ENCODE measurements at regions not wholly inside any gene's neighbourhood (a gene's known extent, or its start where the extent isn't known, plus 50 kb on each side); places are given as distances from the start of the nearest gene placed in this dataset.

DNA sequence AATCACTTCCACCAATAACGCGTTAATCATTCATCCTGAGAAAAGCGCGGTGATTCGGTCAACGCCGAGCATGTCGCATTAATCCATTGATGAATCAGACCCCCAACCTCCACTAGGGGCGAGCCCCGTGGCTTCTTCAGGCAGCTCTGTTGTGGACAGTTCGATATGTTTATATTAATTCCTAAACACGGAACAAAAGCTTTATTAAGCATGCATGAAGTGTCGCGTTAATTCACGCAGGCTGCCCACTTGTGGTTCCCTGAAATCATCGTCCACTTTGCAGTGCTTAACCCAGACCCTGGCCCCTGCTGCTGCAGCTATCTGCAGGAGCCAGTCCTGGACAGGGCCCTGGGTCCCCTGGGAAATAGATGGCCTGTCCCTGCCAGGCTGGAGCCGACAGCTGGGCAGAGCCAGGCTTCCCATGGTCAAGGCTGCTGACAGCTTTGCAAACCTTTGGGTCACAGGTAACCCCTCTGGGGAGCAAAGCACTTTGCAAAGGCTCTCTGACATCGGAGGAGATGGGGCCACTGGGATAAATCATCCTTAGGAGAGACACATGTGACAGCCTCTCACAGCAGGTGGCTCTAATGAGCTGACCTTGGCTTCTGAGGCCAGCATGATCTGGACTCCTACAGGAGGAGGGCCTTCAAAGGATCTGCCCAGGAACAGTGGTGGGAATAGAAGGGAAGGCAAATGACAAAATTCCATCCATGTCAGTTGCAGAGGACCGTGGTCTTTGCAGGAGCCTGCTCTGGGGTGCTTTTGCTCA lies 137.0 kb upstream of the AJAP1 start:
- Histone ChIP-seq H3K27me3 (replicated peaks) (no peaks in the 10 kb centered on the region), H3K27ac (no peak overlapping the region), H3K36me3 (replicated peaks) (no peaks in the 10 kb centered on the region), H3K4me3 (ENCODE audit: low read depth, low read length) (no peak overlapping the region)
- in situ Hi-C loops (cut with HindIII; ENCODE audit: low pct_ligation_motif_present, low sequenced_read_pairs), result no loop called here
- TF ChIP-seq, protein P1, sequence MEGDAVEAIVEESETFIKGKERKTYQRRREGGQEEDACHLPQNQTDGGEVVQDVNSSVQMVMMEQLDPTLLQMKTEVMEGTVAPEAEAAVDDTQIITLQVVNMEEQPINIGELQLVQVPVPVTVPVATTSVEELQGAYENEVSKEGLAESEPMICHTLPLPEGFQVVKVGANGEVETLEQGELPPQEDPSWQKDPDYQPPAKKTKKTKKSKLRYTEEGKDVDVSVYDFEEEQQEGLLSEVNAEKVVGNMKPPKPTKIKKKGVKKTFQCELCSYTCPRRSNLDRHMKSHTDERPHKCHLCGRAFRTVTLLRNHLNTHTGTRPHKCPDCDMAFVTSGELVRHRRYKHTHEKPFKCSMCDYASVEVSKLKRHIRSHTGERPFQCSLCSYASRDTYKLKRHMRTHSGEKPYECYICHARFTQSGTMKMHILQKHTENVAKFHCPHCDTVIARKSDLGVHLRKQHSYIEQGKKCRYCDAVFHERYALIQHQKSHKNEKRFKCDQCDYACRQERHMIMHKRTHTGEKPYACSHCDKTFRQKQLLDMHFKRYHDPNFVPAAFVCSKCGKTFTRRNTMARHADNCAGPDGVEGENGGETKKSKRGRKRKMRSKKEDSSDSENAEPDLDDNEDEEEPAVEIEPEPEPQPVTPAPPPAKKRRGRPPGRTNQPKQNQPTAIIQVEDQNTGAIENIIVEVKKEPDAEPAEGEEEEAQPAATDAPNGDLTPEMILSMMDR (IDR thresholded peaks at IDR 0.05; ENCODE audit: low read depth, low read length, missing control alignments), result no peak
- DNase-seq, result no peak

DNA sequence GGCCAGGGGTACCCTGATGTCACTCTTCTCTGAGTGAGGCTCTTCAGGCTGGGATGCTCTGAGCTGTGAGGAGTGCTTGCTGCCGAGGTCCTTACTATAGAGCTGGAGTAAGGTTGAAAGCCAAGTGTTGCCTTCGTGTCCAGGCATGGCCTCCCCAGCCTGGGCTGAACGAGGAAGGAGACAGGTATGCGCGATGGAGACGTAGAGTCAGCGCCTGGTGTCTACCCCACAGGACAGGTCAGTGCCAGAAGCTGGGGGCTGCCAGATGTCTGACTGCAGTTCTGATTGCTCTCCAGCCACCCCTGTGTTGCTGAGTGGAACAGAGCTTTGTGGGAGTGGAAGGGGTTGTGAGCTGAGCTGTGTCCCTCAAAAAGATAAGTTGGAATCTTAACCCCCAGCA lies 135.8 kb upstream of the AJAP1 start:
- TF ChIP-seq, protein P1 (IDR thresholded peaks at IDR 0.05; ENCODE audit: low read depth, low read length, missing control alignments), result no peak
- Histone ChIP-seq H3K36me3 (replicated peaks) (no peaks in the 10 kb centered on the region), H3K4me3 (ENCODE audit: low read depth, low read length) (no peak overlapping the region), H3K27ac (no peak overlapping the region), H3K27me3 (replicated peaks) (no peaks in the 10 kb centered on the region)
- in situ Hi-C loops (cut with HindIII; ENCODE audit: low pct_ligation_motif_present, low sequenced_read_pairs), result no loop called here
- DNase-seq, result no peak

DNA sequence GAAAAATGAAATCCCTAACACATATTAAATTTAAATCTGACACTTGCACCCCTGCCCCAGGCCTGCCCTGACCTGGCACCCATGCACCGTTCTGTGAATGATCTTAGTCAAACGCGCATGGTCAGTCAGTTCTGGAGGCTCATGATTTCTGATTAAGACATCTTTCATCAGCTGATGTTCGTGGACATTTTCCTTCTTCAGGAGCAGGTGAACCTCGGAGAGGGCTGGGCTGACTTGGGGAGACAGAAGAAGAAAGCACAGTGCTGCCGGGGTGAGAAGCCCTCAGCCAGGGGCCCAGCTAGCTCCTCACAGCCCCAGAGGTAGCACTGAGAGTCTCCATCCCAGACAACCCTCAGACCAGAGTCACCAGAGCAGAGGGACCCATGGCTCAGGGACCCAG lies 134.5 kb upstream of the AJAP1 start:
- Histone ChIP-seq H3K36me3 (replicated peaks) (no peaks in the 10 kb centered on the region), H3K27me3 (replicated peaks) (no peaks in the 10 kb centered on the region), H3K27ac (no peak overlapping the region), H3K4me3 (ENCODE audit: low read depth, low read length) (no peak overlapping the region)
- no peak for DNase-seq
- in situ Hi-C loops (cut with HindIII; ENCODE audit: low pct_ligation_motif_present, low sequenced_read_pairs), result no loop called here
- TF ChIP-seq, protein P1 (IDR thresholded peaks at IDR 0.05; ENCODE audit: low read depth, low read length, missing control alignments), result no peak

DNA sequence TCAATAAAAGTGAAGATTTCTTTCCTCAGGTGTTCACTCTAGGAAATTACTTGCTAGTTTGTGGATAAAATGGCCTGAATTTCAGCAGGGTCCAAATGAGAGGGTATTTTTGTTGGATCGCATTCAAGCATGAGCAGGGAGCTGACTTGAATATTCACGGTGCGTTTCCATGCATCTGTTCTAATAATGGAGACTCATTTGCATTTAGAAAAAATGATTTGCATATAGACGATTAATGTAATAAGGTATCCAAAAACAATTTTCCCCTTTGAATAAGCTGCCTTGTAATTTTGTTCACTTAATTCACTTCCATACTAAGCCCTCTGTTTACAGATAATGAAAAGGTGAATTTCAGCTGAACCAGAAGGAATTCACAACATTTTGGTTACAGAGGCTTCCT lies 130.9 kb upstream of the AJAP1 start:
- no peaks in the 10 kb centered on the region for H3K27me3 ChIP-seq (replicated peaks)
- no peaks in the 10 kb centered on the region for H3K36me3 ChIP-seq (replicated peaks)
- DNase-seq, result no peak
- H3K27ac ChIP-seq, result no peak overlapping the region
- H3K4me3 ChIP-seq (ENCODE audit: low read depth, low read length), result no peak overlapping the region
- TF ChIP-seq, protein P1 (IDR thresholded peaks at IDR 0.05; ENCODE audit: low read depth, low read length, missing control alignments), result no peak
- in situ Hi-C loops (cut with HindIII; ENCODE audit: low pct_ligation_motif_present, low sequenced_read_pairs), result no loop called here

DNA sequence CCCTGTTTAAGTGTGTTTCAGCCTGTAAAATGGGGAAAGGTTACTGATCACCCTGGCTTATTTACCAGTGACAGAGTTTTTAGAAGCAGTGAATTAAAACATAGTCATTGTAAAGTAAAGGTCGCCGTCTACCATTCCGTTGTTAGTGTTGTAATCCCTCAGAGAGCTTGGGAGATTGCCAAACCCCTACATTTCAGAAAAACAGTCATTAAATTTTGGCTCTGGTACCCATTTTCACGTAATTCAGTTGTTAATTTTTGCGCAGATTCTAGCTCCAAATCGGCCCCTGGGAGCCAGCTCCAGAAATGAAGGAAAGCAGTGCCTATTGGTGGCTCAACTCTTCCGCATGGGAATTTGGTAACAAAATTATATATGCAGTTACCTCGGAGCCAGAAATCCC lies 127.7 kb upstream of the AJAP1 start:
- H3K27ac ChIP-seq, result no peak overlapping the region
- no peak for DNase-seq
- H3K4me3 ChIP-seq (ENCODE audit: low read depth, low read length), result no peak overlapping the region
- in situ Hi-C loops (cut with HindIII; ENCODE audit: low pct_ligation_motif_present, low sequenced_read_pairs), result no loop called here
- H3K27me3 ChIP-seq (replicated peaks), result no peaks in the 10 kb centered on the region
- no peaks in the 10 kb centered on the region for H3K36me3 ChIP-seq (replicated peaks)
- TF ChIP-seq, protein P1 (IDR thresholded peaks at IDR 0.05; ENCODE audit: low read depth, low read length, missing control alignments), result no peak

DNA sequence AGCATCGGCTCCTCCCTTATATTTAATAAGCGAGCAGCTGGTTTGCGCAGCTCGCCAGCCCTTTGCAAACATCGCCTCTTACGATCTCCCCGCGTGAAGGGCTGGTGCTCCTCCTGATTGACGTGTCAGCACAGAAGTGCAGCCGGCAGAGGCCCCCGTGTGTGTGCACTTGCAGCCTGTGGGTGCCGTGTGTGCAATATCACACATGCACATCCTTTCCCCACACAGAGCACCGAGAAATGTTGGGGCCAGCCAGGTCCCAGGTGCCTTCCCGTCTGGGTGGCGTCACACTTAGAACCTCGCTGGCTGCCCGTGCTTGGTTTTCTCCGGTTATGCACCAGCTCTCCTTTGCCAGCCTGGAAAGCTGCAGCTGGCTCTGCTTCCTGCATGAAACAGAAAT lies 126.6 kb upstream of the AJAP1 start:
- Histone ChIP-seq H3K27ac (no peak overlapping the region), H3K27me3 (replicated peaks) (no peaks in the 10 kb centered on the region), H3K4me3 (ENCODE audit: low read depth, low read length) (no peak overlapping the region), H3K36me3 (replicated peaks) (no peaks in the 10 kb centered on the region)
- DNase-seq, result no peak
- in situ Hi-C loops (cut with HindIII; ENCODE audit: low pct_ligation_motif_present, low sequenced_read_pairs), result no loop called here
- TF ChIP-seq, protein P1 (IDR thresholded peaks at IDR 0.05; ENCODE audit: low read depth, low read length, missing control alignments), result no peak

Measured in brain microvascular endothelial cell (primary cell).